ENCODE measurements at regions not wholly inside any gene's neighbourhood (a gene's known extent, or its start where the extent isn't known, plus 50 kb on each side); places are given as distances from the start of the nearest gene placed in this dataset.

DNA sequence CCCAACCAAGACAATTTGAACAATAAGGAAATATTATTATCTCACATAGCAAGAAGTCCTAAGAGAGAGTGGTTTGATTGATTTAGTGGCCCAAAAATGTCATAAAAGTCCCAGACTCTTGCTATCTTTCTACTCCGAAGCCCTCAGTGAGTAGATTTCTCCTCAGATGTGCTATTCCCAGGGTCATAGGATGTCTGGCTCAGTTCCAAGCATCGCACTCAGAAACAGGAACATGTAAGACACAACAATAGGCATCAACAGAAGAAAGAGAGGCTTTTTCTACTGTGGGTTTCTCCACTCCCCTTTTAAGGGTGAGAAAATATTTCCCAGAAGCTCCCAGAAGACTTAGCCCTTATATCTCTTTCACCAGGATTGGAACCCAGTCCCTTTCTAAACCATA is 188.1 kb upstream of the CDKN3 start:
- H3K4me3 Mint-ChIP-seq (ENCODE audit: unreplicated experiment): no peak overlapping the region
- no TSS peak for BruUV-seq (replicated peaks)
- Histone ChIP-seq H3K4me1 (peaks cover 6% of the 10 kb centered on the region; the same call in 1 of the 2 replicates), H3K9me3 (peaks cover 3% of the 10 kb centered on the region; the same call in 1 of the 2 replicates), H3K27me3 (replicated peaks; ENCODE audit: control insufficient read depth, insufficient read depth, low read length) (no peaks in the 10 kb centered on the region), H3K36me3 (ENCODE audit: control insufficient read depth, insufficient read depth, low read length) (no peaks in the 10 kb centered on the region), H3K4me3 (ENCODE audit: low read depth, low read length) (no peak overlapping the region)
- intact Hi-C loops (cut with micrococcal nuclease; ENCODE audit: unreplicated experiment): no loop called here
- no peaks in the 10 kb centered on the region for H3K27me3 Mint-ChIP-seq (ENCODE audit: insufficient read depth, unreplicated experiment)
- ChIA-PET POLR2A (no interaction called here), CTCF (no interaction called here)
- DNase-seq: no peak
- TF ChIP-seq, protein P1, sequence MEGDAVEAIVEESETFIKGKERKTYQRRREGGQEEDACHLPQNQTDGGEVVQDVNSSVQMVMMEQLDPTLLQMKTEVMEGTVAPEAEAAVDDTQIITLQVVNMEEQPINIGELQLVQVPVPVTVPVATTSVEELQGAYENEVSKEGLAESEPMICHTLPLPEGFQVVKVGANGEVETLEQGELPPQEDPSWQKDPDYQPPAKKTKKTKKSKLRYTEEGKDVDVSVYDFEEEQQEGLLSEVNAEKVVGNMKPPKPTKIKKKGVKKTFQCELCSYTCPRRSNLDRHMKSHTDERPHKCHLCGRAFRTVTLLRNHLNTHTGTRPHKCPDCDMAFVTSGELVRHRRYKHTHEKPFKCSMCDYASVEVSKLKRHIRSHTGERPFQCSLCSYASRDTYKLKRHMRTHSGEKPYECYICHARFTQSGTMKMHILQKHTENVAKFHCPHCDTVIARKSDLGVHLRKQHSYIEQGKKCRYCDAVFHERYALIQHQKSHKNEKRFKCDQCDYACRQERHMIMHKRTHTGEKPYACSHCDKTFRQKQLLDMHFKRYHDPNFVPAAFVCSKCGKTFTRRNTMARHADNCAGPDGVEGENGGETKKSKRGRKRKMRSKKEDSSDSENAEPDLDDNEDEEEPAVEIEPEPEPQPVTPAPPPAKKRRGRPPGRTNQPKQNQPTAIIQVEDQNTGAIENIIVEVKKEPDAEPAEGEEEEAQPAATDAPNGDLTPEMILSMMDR (IDR thresholded peaks at IDR 0.05; ENCODE audit: insufficient read depth in 1 of 2, low read depth in 1 of 2, low read length in 1 of 2, severe bottlenecking in 1 of 2, unreplicated experiment in 1 of 2): no peak
- peaks cover 6% of the 10 kb centered on the region for H3K4me1 Mint-ChIP-seq (ENCODE audit: low read depth, unreplicated experiment)
- no peaks in the 10 kb centered on the region for H3K9me3 Mint-ChIP-seq (ENCODE audit: unreplicated experiment)
- H3K27ac Mint-ChIP-seq (ENCODE audit: unreplicated experiment): no peak overlapping the region
- no peaks in the 10 kb centered on the region for H3K36me3 Mint-ChIP-seq (ENCODE audit: insufficient read depth, unreplicated experiment)

GRCh38 chr14:54209511-54210250 is 187.1 kb upstream of the CDKN3 start:
- H3K27me3 ChIP-seq (replicated peaks; ENCODE audit: control insufficient read depth, insufficient read depth, low read length): no peaks in the 10 kb centered on the region
- H3K4me3 Mint-ChIP-seq (ENCODE audit: unreplicated experiment): no peak overlapping the region
- ChIA-PET CTCF (no interaction called here), POLR2A (no interaction called here)
- no peak for DNase-seq
- H3K36me3 ChIP-seq (ENCODE audit: control insufficient read depth, insufficient read depth, low read length): no peaks in the 10 kb centered on the region
- intact Hi-C loops (cut with micrococcal nuclease; ENCODE audit: unreplicated experiment): no loop called here
- H3K4me1 Mint-ChIP-seq (ENCODE audit: low read depth, unreplicated experiment): peaks cover 6% of the 10 kb centered on the region
- H3K9me3 Mint-ChIP-seq (ENCODE audit: unreplicated experiment): no peaks in the 10 kb centered on the region
- peaks cover 6% of the 10 kb centered on the region; the same call in 1 of the 2 replicates for H3K4me1 ChIP-seq
- TF ChIP-seq, protein P1 (IDR thresholded peaks at IDR 0.05; ENCODE audit: insufficient read depth in 1 of 2, low read depth in 1 of 2, low read length in 1 of 2, severe bottlenecking in 1 of 2, unreplicated experiment in 1 of 2): no peak
- H3K27me3 Mint-ChIP-seq (ENCODE audit: insufficient read depth, unreplicated experiment): no peaks in the 10 kb centered on the region
- H3K9me3 ChIP-seq: peaks cover 3% of the 10 kb centered on the region; the same call in 1 of the 2 replicates
- no peaks in the 10 kb centered on the region for H3K36me3 Mint-ChIP-seq (ENCODE audit: insufficient read depth, unreplicated experiment)
- H3K27ac Mint-ChIP-seq (ENCODE audit: unreplicated experiment): no peak overlapping the region
- no peak overlapping the region for H3K4me3 ChIP-seq (ENCODE audit: low read depth, low read length)
- no TSS peak for BruUV-seq (replicated peaks)

DNA sequence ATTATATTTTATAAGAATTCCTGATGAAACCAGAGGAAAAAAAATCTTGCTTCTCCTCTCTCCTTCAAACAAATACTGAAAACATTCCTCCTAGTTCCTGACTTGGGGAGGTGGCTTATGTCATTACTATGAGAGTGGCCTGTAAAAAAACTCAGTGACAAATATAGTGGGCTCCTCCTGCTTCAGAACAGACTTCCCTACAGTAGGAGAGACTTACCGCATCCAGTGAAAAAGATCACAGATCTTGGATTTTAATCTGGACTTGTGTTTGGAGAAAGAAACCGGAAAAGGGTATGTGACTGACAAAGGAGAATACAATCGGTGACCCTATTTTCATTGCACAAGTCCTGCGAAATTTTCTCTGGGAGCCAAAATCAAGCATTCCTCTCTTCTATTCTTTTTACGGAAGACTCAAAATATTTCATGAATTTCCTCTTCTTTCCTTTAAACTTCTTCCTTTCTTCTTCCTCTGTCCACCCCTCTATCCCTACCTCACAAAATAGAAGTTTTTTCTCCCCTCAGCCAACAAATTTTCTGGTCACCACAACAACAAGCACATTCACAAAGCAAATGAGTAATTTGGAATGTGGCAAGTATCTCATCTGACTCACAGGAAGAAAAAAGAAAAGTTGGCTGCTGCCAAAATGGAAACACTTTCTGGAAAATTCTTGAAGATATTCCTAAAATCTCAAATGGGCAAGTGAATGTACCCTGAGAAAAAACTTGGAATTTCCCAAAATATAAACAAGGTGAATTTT is 185.1 kb upstream of the CDKN3 start:
- H3K4me1 Mint-ChIP-seq (ENCODE audit: low read depth, unreplicated experiment): peaks cover 6% of the 10 kb centered on the region
- no peaks in the 10 kb centered on the region for H3K27me3 Mint-ChIP-seq (ENCODE audit: insufficient read depth, unreplicated experiment)
- H3K36me3 ChIP-seq (ENCODE audit: control insufficient read depth, insufficient read depth, low read length): no peaks in the 10 kb centered on the region
- POLR2A ChIA-PET: no interaction called here
- TF ChIP-seq, protein P1 (IDR thresholded peaks at IDR 0.05; ENCODE audit: insufficient read depth in 1 of 2, low read depth in 1 of 2, low read length in 1 of 2, severe bottlenecking in 1 of 2, unreplicated experiment in 1 of 2): no peak
- no peaks in the 10 kb centered on the region for H3K9me3 Mint-ChIP-seq (ENCODE audit: unreplicated experiment)
- CTCF ChIA-PET: no interaction called here
- no peak for DNase-seq
- no TSS peak for BruUV-seq (replicated peaks)
- H3K27ac Mint-ChIP-seq (ENCODE audit: unreplicated experiment): no peak overlapping the region
- peaks cover 6% of the 10 kb centered on the region; the same call in 1 of the 2 replicates for H3K4me1 ChIP-seq
- no peak overlapping the region for H3K4me3 Mint-ChIP-seq (ENCODE audit: unreplicated experiment)
- no peaks in the 10 kb centered on the region for H3K36me3 Mint-ChIP-seq (ENCODE audit: insufficient read depth, unreplicated experiment)
- intact Hi-C loops (cut with micrococcal nuclease; ENCODE audit: unreplicated experiment): no loop called here
- no peaks in the 10 kb centered on the region; the same call in 1 of the 2 replicates for H3K9me3 ChIP-seq
- H3K4me3 ChIP-seq (ENCODE audit: low read depth, low read length): no peak overlapping the region
- H3K27me3 ChIP-seq (replicated peaks; ENCODE audit: control insufficient read depth, insufficient read depth, low read length): no peaks in the 10 kb centered on the region

Data from Caco-2 (cell line).